GM12878 (cell line): ENCODE measurements at regions not wholly inside any gene's neighbourhood (a gene's known extent, or its start where the extent isn't known, plus 50 kb on each side); places are given as distances from the start of the nearest gene placed in this dataset.
"Not testable (repeated sequence)": the region's sequence is repeated elsewhere in the genome, so short reads cannot be mapped to it uniquely, and the experiment has no call there.

Experiments
- ATF7 ChIP-seq: fragments of 450-650 bp; IDR thresholded peaks from 2 replicates; pipeline ENCODE4 v1.6.1; 2016; ENCODE audit warnings: low read depth, mild to moderate bottlenecking
- MYC ChIP-seq: IDR thresholded peaks from 2 replicates; pipeline ENCODE4 v1.6.1; 2011; ENCODE audit warnings: mild to moderate bottlenecking, low read length, moderate library complexity, inconsistent platforms; ENCODE audit not compliant: insufficient read depth, insufficient replicate concordance, insufficient read length, severe bottlenecking
- SPI1 ChIP-seq: IDR thresholded peaks from 2 replicates; pipeline ENCODE4 v1.6.1; 2011; ENCODE audit warnings: low read depth, mild to moderate bottlenecking, low read length, moderate library complexity, borderline replicate concordance; ENCODE audit not compliant: insufficient read depth
- TF ChIP-seq, protein P1 (sequence below): IDR thresholded peaks from 2 replicates; pipeline ENCODE4 v1.6.1; 2012; ENCODE audit warnings: low read depth, low read length, improper control_type of control experiment

DNA sequence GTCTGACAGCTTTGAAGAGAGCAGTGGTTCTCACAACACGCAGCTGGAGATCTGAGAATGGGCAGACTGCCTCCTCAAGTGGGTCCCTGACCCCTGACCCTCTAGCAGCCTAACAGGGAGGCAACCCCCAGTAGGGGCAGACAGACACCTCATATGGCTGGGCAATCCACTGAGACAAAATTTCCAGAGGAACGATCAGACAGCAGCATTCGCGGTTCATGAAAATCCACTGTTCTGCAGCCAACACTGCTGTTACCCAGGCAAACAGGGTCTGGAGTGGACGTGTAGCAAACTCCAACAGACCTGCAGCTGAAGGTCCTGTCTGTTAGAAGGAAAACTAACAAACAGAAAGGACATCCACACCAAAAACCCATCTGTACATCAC, 212.1 kb downstream of the FOXD4L6 start:
- TF ChIP-seq ATF7, SPI1, MYC: not testable (repeated sequence)
- TF ChIP-seq, protein P1, sequence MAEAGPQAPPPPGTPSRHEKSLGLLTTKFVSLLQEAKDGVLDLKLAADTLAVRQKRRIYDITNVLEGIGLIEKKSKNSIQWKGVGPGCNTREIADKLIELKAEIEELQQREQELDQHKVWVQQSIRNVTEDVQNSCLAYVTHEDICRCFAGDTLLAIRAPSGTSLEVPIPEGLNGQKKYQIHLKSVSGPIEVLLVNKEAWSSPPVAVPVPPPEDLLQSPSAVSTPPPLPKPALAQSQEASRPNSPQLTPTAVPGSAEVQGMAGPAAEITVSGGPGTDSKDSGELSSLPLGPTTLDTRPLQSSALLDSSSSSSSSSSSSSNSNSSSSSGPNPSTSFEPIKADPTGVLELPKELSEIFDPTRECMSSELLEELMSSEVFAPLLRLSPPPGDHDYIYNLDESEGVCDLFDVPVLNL: not testable (repeated sequence)
